ENCODE measurements at regions not wholly inside any gene's neighbourhood (a gene's known extent, or its start where the extent isn't known, plus 50 kb on each side); places are given as distances from the start of the nearest gene placed in this dataset.

GRCh38 chr10:31268444-31269303 lies 50.3 kb upstream of the ZEB1 start:
- no peak for TF ChIP-seq CTCF (conservative IDR thresholded peaks at IDR 0.05)
- peaks cover 3% of the 10 kb centered on the region for H3K9me3 Mint-ChIP-seq
- Histone ChIP-seq H3K27ac (ENCODE audit: low read depth, low read length) (no peak overlapping the region), H3K36me3 (ENCODE audit: control insufficient read depth, insufficient read depth, low read length) (no peaks in the 10 kb centered on the region), H3K27me3 (ENCODE audit: control insufficient read depth, insufficient read depth, low read length, poor library complexity, severe bottlenecking) (no peaks in the 10 kb centered on the region), H3K4me3 (ENCODE audit: low read length) (no peak overlapping the region), H3K9ac (ENCODE audit: extremely low read depth, low read length, poor library complexity, severe bottlenecking) (no peak overlapping the region), H3K9me3 (ENCODE audit: control insufficient read depth, low read length) (peaks cover 6% of the 10 kb centered on the region), H3K4me1 (ENCODE audit: control insufficient read depth, insufficient read depth, low read length) (no peaks in the 10 kb centered on the region)
- no peaks in the 10 kb centered on the region for H3K27me3 Mint-ChIP-seq (ENCODE audit: insufficient read depth)
- H3K4me3 Mint-ChIP-seq: no peak overlapping the region
- WGBS, 2 experiments (ENCODE audit: insufficient coverage in 1 of 2, insufficient read length in 1 of 2): 89 to 95% methylated on average over 9 to 12 of the region's 12 CpGs
- H3K27ac Mint-ChIP-seq: no peak overlapping the region
- H3K36me3 Mint-ChIP-seq (ENCODE audit: low read depth): no peaks in the 10 kb centered on the region
- no peak for DNase-seq
- no peaks in the 10 kb centered on the region for H3K4me1 Mint-ChIP-seq
